Pancreas (tissue), 10 donors: ENCODE measurements at regions not wholly inside any gene's neighbourhood (a gene's known extent, or its start where the extent isn't known, plus 50 kb on each side); places are given as distances from the start of the nearest gene placed in this dataset.

Experiments
- ATAC-seq, 4 donors: fragments of 200-7000 bp; cut with Tn5 transposase; one replicate each; pipeline versions ENCODE4 v1.8.0 to v1.9.1; 2020; ENCODE audit warnings: mild to moderate bottlenecking in 4 of 4, moderate library complexity in 4 of 4
- DNase-seq, 6 donors: peaks; one replicate each; pipeline ENCODE4 v3.0.0-alpha.2; 2020
- FAIRE-seq: peaks from 2 replicates; lab custom pipeline; 2012; peaks lifted over from hg19 to GRCh38; lab: Jason Lieb, UNC
- H3K27ac ChIP-seq, 4 donors: fragments of 200-600 bp; sonication (generic); 1 replicate in 3 of 4; 2 replicates in 1 of 4; pipeline versions ENCODE4 v1.5.0 to v1.8.0; 2020
- H3K27me3 ChIP-seq, 4 donors: fragments of 200-600 bp; one replicate each; pipeline ENCODE4 v1.8.0; 2021
- H3K36me3 ChIP-seq, 3 donors: fragments of 200-600 bp; sonication (generic) in 1 of 3; one replicate each; pipeline versions ENCODE4 v1.5.0 to v1.8.0; 2020 to 2021
- H3K4me1 ChIP-seq, 3 donors: fragments of 200-600 bp; one replicate each; pipeline ENCODE4 v1.8.0; 2021
- H3K4me3 ChIP-seq, 4 donors: fragments of 200-600 bp; sonication (generic) in 2 of 4; one replicate each; pipeline versions ENCODE4 v1.5.0 to v1.8.0; 2020 to 2021
- H3K9me3 ChIP-seq, 4 donors: fragments of 200-600 bp; one replicate each; pipeline ENCODE4 v1.8.0; 2021
- CTCF ChIP-seq, 4 donors: fragments of 200-600 bp; sonication (generic) in 3 of 4; IDR thresholded peaks; one replicate each; pipeline versions ENCODE4 v1.5.0 to v1.8.0; 2021; ENCODE audit warnings: antibody characterized with exemption in 4 of 4
- WGBS, 2 donors: extraction: QIAGEN DNeasy Blood & Tissue Kit; methylation state at CpG; one replicate each; pipeline ENCODE4 v1.1.7; 2013; 5-methylcytosine and 5-hydroxymethylcytosine counted together
- intact Hi-C, 3 donors: fragments of 100-400 bp; cut with DNase I; formaldehyde crosslinking; loops; one replicate each; pipeline versions ENCODE4 v1.11.1 to v1.14.2; 2022
- donor health status: healthy with polysubstance abuse.
- donor health status: DM: no; HTN: no; CAD: no; lungs with moderate emphysema.
- donor health status: DM: no; HTN: no; CAD: no.
- donor health status: control.
- donor health status: control.
- donor health status: Bipolar disorder and iron deficiency.
- donor health status: DM: yes; HTN: yes; CAD: no.
- donor health status: DM: no; HTN: no; CAD: no.
- donor health status: DM: no; HTN: no; CAD: no.
- donor health status: DM: yes; HTN: yes; CAD: no.

- Histone ChIP-seq H3K27me3 (no peaks in the 10 kb centered on the region), H3K36me3 (no peaks in the 10 kb centered on the region), H3K9me3 (no peaks in the 10 kb centered on the region), H3K27ac (peak overlapping the region; percentile 44 to 76 (median 70)), H3K4me1 (peaks cover 13 to 18% (median 15%) of the 10 kb centered on the region in 3 donors), H3K4me3 (peak overlapping the region; percentile 12 to 46 (median 30))
- TF ChIP-seq CTCF (IDR thresholded peaks at IDR 0.05): no peak
- FAIRE-seq: no peak
- WGBS, 2 donors: 29 to 40% methylated on average over 6 of the region's 6 CpGs
- ATAC-seq: peak in 2 of 4 donors; percentile 2 to 17
- intact Hi-C loops: no loop called here
- no peak for DNase-seq
Observed at GRCh38 chr1:9429342-9429711, 109.9 kb upstream of the SLC25A33 start.

- no peaks in the 10 kb centered on the region for H3K9me3 ChIP-seq
- ATAC-seq (no peak), FAIRE-seq (no peak), DNase-seq (no peak)
- no peaks in the 10 kb centered on the region for H3K36me3 ChIP-seq
- H3K4me1 ChIP-seq: peaks cover 55 to 63% (median 58%) of the 10 kb centered on the region in 3 donors
- H3K4me3 ChIP-seq: no peak overlapping the region
- no peaks in the 10 kb centered on the region for H3K27me3 ChIP-seq
- TF ChIP-seq CTCF (IDR thresholded peaks at IDR 0.05): no peak
- 50 to 55% methylated on average over 11 of the region's 11 CpGs for WGBS, 2 donors
- peak overlapping the region; percentile 31 to 98 (median 74) for H3K27ac ChIP-seq
- intact Hi-C loops: no loop called here
Observed at GRCh38 chr1:9434247-9435152, 104.8 kb upstream of the SLC25A33 start.

GRCh38 chr1:9435153-9435636, 104.1 kb upstream of the SLC25A33 start:
- Histone ChIP-seq H3K36me3 (no peaks in the 10 kb centered on the region), H3K27me3 (no peaks in the 10 kb centered on the region), H3K4me1 (peaks cover 60 to 68% (median 65%) of the 10 kb centered on the region in 3 donors), H3K4me3 (no peak overlapping the region), H3K9me3 (no peaks in the 10 kb centered on the region), H3K27ac (peak overlapping the region; percentile 94 to 98 (median 97))
- DNase-seq (peak in 2 of 6 donors; percentile 67 to 69), ATAC-seq (peak; percentile 31 to 60 (median 52)), FAIRE-seq (no peak)
- no peak for TF ChIP-seq CTCF (IDR thresholded peaks at IDR 0.05)
- WGBS, 2 donors: 9 to 11% methylated on average over 4 of the region's 4 CpGs
- intact Hi-C loops: no loop called here

- ATAC-seq (peak; percentile 6 to 52 (median 28)), FAIRE-seq (no peak), DNase-seq (peak in 4 of 6 donors; percentile 52 to 69 (median 62))
- Histone ChIP-seq H3K4me3 (no peak overlapping the region), H3K36me3 (no peaks in the 10 kb centered on the region), H3K27me3 (no peaks in the 10 kb centered on the region), H3K4me1 (peaks cover 69 to 76% (median 74%) of the 10 kb centered on the region in 3 donors), H3K27ac (peak overlapping the region; percentile 94 to 98 (median 97)), H3K9me3 (no peaks in the 10 kb centered on the region)
- 7 to 13% methylated on average over 5 of the region's 5 CpGs for WGBS, 2 donors
- no peak for TF ChIP-seq CTCF (IDR thresholded peaks at IDR 0.05)
- intact Hi-C loops: no loop called here
Observed at GRCh38 chr1:9435854-9436640, 103.2 kb upstream of the SLC25A33 start.
